ENCODE measurements at regions not wholly inside any gene's neighbourhood (a gene's known extent, or its start where the extent isn't known, plus 50 kb on each side); places are given as distances from the start of the nearest gene placed in this dataset. TPM values are rescaled to one million over a fixed set of nuclear protein-coding genes. Genes with fewer than 3 reads are reported as not detected.
"Not testable (repeated sequence)": the region's sequence is repeated elsewhere in the genome, so short reads cannot be mapped to it uniquely, and the experiment has no call there.

GRCh38 chr4:92198711-92199110 lies 105.1 kb upstream of the GRID2 start:
- DNase-seq (ENCODE audit: low read depth in 2 of 3, low spot score in 2 of 3), result no peak

- DNase-seq (ENCODE audit: low read depth in 2 of 3, low spot score in 2 of 3), result no peak
Observed at GRCh38 chr4:92199135-92199534, 104.6 kb upstream of the GRID2 start.

- no peak for DNase-seq (ENCODE audit: low read depth in 2 of 3, low spot score in 2 of 3)
Observed at GRCh38 chr4:92210906-92211305, 92.9 kb upstream of the GRID2 start.

- no peak for DNase-seq (ENCODE audit: low read depth in 2 of 3, low spot score in 2 of 3)
Observed at GRCh38 chr4:92215476-92215875, 88.3 kb upstream of the GRID2 start.

- DNase-seq (ENCODE audit: low read depth in 2 of 3, low spot score in 2 of 3), result no peak
Observed at GRCh38 chr4:92231511-92231910, 72.3 kb upstream of the GRID2 start.

- DNase-seq (ENCODE audit: low read depth in 2 of 3, low spot score in 2 of 3), result no peak
Observed at GRCh38 chr4:92232566-92232965, 71.2 kb upstream of the GRID2 start.

- no peak for DNase-seq (ENCODE audit: low read depth in 2 of 3, low spot score in 2 of 3)
Observed at GRCh38 chr4:92234393-92235176, 69.2 kb upstream of the GRID2 start.

GRCh38 chr4:92235731-92236130 lies 68.0 kb upstream of the GRID2 start:
- no peak for DNase-seq (ENCODE audit: low read depth in 2 of 3, low spot score in 2 of 3)

- no peak for DNase-seq (ENCODE audit: low read depth in 2 of 3, low spot score in 2 of 3)
Observed at GRCh38 chr4:92236877-92237276, 66.9 kb upstream of the GRID2 start.

GRCh38 chr4:92237559-92237958 lies 66.2 kb upstream of the GRID2 start:
- no peak for DNase-seq (ENCODE audit: low read depth in 2 of 3, low spot score in 2 of 3)

GRCh38 chr4:92241094-92241493 lies 62.7 kb upstream of the GRID2 start:
- DNase-seq (ENCODE audit: low read depth in 2 of 3, low spot score in 2 of 3), result no peak

GRCh38 chr4:92246384-92246783 lies 57.4 kb upstream of the GRID2 start:
- no peak for DNase-seq (ENCODE audit: low read depth in 2 of 3, low spot score in 2 of 3)

- no peak for DNase-seq (ENCODE audit: low read depth in 2 of 3, low spot score in 2 of 3)
Observed at GRCh38 chr4:92249541-92249940, 54.2 kb upstream of the GRID2 start.

GRCh38 chr4:92251711-92252110 lies 52.1 kb upstream of the GRID2 start:
- DNase-seq (ENCODE audit: low read depth in 2 of 3, low spot score in 2 of 3), result no peak

- DNase-seq (ENCODE audit: low read depth in 2 of 3, low spot score in 2 of 3), result not testable (repeated sequence)
Observed at GRCh38 chr4:92252358-92252757, 51.4 kb upstream of the GRID2 start.

GRCh38 chr4:92252846-92253245 lies 50.9 kb upstream of the GRID2 start:
- no peak for DNase-seq (ENCODE audit: low read depth in 2 of 3, low spot score in 2 of 3)

- no peak for DNase-seq (ENCODE audit: low read depth in 2 of 3, low spot score in 2 of 3)
Observed at GRCh38 chr4:92253550-92253949, 50.2 kb upstream of the GRID2 start.

Small RNA genes in the stretch of these regions (small RNA-seq; reads per million reads assigned to genes)
- gene KRT19P6, result not detected

All from hematopoietic multipotent progenitor cell (in vitro differentiated cells).